Esophagus muscularis mucosa (tissue), 4 donors: ENCODE measurements at regions not wholly inside any gene's neighbourhood (a gene's known extent, or its start where the extent isn't known, plus 50 kb on each side); places are given as distances from the start of the nearest gene placed in this dataset.
"Not testable (repeated sequence)": the region's sequence is repeated elsewhere in the genome, so short reads cannot be mapped to it uniquely, and the experiment has no call there.

ENCODE experiments used
- EP300 ChIP-seq: sonication (generic); formaldehyde crosslinking; IDR thresholded peaks from one replicate; pipeline ENCODE4 v1.6.1; 2017; ENCODE audit warnings: antibody characterized with exemption
- POLR2A ChIP-seq: fragments of 450-650 bp; IDR thresholded peaks from one replicate; pipeline ENCODE4 v1.6.1; 2017; ENCODE audit warnings: antibody characterized with exemption, moderate library complexity, mild to moderate bottlenecking, low read depth
- POLR2AphosphoS5 ChIP-seq, 2 donors: sonication (generic); formaldehyde crosslinking; IDR thresholded peaks; one replicate each; pipeline ENCODE4 v1.6.1; 2017; ENCODE audit warnings: antibody characterized with exemption in 2 of 2
- TF ChIP-seq, protein P1 (sequence below), 3 experiments: fragments of 200-600 bp in 2 of 3; fragments of 450-650 bp in 1 of 3; sonication (generic) in 2 of 3; IDR thresholded peaks; one replicate each; pipeline ENCODE4 v1.5.1; 2017 to 2019; ENCODE audit warnings: antibody characterized with exemption in 3 of 3, mild to moderate bottlenecking in 2 of 3, moderate library complexity in 1 of 3

DNA sequence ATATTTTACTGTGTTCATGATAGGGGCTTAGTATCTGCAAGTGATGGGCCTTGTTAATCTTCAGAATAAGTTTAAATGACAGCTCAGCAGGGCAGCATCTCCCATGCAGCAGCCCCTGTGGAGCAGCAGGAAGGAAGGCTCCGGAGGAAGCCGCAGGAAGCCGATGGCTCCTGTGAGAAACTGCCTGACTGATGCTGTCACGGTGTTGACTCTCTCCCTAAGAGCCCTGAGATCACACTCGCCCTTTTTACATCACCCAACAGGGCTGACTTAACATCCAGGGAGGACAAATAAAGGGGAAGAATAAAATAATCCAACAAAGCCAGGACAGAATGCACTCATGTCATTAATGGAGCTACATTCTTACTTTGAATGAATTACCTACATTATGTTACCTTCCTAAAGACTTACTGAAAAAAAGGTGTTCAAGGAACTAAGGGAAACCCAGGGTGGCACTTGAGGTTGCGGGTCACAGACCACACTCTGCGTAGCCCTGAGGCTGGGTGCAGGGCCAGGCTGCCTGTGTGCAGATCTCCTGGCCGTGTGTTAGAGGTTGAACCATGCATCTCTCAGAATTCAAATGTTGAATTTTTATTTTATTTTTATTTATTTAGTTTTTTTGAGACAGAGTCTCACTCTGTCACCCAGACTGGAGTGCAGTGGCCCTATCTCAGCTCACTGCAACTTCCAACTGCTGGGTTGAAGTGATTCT is 102.5 kb upstream of the ZNF658 start:
- TF ChIP-seq EP300; POLR2A; POLR2AphosphoS5 (IDR thresholded peaks at IDR 0.05): not testable (repeated sequence)
- TF ChIP-seq, protein P1, sequence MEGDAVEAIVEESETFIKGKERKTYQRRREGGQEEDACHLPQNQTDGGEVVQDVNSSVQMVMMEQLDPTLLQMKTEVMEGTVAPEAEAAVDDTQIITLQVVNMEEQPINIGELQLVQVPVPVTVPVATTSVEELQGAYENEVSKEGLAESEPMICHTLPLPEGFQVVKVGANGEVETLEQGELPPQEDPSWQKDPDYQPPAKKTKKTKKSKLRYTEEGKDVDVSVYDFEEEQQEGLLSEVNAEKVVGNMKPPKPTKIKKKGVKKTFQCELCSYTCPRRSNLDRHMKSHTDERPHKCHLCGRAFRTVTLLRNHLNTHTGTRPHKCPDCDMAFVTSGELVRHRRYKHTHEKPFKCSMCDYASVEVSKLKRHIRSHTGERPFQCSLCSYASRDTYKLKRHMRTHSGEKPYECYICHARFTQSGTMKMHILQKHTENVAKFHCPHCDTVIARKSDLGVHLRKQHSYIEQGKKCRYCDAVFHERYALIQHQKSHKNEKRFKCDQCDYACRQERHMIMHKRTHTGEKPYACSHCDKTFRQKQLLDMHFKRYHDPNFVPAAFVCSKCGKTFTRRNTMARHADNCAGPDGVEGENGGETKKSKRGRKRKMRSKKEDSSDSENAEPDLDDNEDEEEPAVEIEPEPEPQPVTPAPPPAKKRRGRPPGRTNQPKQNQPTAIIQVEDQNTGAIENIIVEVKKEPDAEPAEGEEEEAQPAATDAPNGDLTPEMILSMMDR (IDR thresholded peaks at IDR 0.05): not testable (repeated sequence)
